ENCODE measurements at regions not wholly inside any gene's neighbourhood (a gene's known extent, or its start where the extent isn't known, plus 50 kb on each side); places are given as distances from the start of the nearest gene placed in this dataset.

DNA sequence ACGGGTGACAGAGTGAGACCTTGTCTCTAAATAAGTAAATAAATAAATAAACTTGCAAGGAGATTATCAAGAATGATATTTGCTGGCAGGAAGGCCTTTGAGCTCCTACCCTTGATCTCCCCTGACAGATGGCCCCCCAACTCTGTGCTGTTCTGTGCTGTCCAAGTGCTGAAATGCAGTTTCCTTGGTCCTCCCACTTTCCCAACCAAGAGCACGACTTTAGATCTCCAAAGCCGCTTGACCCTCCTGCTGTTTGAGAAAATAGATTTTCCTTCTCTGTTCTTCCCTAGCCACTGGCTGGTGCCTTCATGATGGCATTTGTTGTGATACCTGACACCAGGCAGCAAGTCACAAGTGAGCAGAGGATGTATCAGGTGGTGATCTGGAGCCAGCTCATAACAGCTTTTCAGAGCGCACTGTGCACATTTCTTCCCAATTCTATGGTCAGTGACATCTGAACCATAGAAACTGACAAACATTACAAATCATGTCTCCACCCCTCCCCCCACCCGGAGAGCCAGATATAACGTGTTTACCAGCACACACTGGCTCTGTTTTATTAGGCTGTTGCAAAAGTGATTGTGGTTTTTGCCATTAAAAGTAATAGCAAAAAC is 80.0 kb upstream of the PUM3 start:
- no peak overlapping the region for H4K5ac ChIP-seq (ENCODE audit: insufficient read length, low read depth, low read length)
- H3K36me3 ChIP-seq (ENCODE audit: control insufficient read depth in 2 of 4, insufficient read depth in 4 of 4, low read length in 3 of 4) = no peaks in the 10 kb centered on the region
- H2AK5ac ChIP-seq (ENCODE audit: low read depth, low read length) = no peak overlapping the region
- H2BK5ac ChIP-seq (ENCODE audit: low read depth, low read length) = no peak overlapping the region
- H3K4ac ChIP-seq (replicated peaks; ENCODE audit: insufficient read length, low read depth, low read length) = no peak overlapping the region
- no peaks in the 10 kb centered on the region for H3K79me2 ChIP-seq (ENCODE audit: control insufficient read depth in 1 of 2, insufficient read depth in 2 of 2, low read length in 2 of 2)
- FAIRE-seq = peak; percentile 87
- no peak overlapping the region for H2BK12ac ChIP-seq (ENCODE audit: low read depth, low read length)
- H3K27ac ChIP-seq (ENCODE audit: low read depth, low read length) = no peak overlapping the region
- no peak overlapping the region for H3K23ac ChIP-seq (ENCODE audit: insufficient read length)
- H2BK120ac ChIP-seq (replicated peaks; ENCODE audit: low read depth, low read length) = no peak overlapping the region
- no peak overlapping the region for H3K18ac ChIP-seq (ENCODE audit: extremely low read depth, low read length)
- POLR2A ChIA-PET (ENCODE audit: partially characterized antibody) = no interaction called here
- H4K8ac ChIP-seq (ENCODE audit: extremely low read depth, insufficient read depth, low read length) = no peak overlapping the region
- no peak overlapping the region for H3K14ac ChIP-seq (ENCODE audit: insufficient read length)
- no peak overlapping the region; a peak in 1 of 7 replicates for H3K9ac ChIP-seq (replicated peaks in 1 of 4; ENCODE audit: extremely low read depth in 1 of 4, low read depth in 3 of 4, low read length in 3 of 4)
- H3K4me3 ChIP-seq (ENCODE audit: extremely low read depth in 1 of 4, insufficient read depth in 2 of 4, low read depth in 3 of 4, low read length in 4 of 4) = no peak overlapping the region
- no peaks in the 10 kb centered on the region for H3K9me3 ChIP-seq (ENCODE audit: insufficient read depth in 2 of 2, low read depth in 1 of 2, low read length in 1 of 2)
- H3K56ac ChIP-seq (replicated peaks; ENCODE audit: insufficient read length, low read depth, low read length) = no peak overlapping the region
- H3K79me1 ChIP-seq (ENCODE audit: low read depth, low read length) = no peaks in the 10 kb centered on the region
- no peaks in the 10 kb centered on the region for H3K23me2 ChIP-seq (ENCODE audit: low read depth, low read length)
- no peaks in the 10 kb centered on the region for H3K27me3 ChIP-seq (replicated peaks in 1 of 4; ENCODE audit: control insufficient read depth in 3 of 4, extremely low read depth in 1 of 4, insufficient read depth in 3 of 4, low read length in 3 of 4)
- no peak overlapping the region for H4K91ac ChIP-seq (replicated peaks; ENCODE audit: insufficient read length, low read length)
- no peak overlapping the region for H2BK20ac ChIP-seq (ENCODE audit: low read length)
- WGBS, 2 experiments (ENCODE audit: extremely low coverage in 1 of 2, insufficient coverage in 1 of 2, insufficient read length in 1 of 2, insufficient replicate concordance in 2 of 2, low coverage in 1 of 2, low lambda C conversion rate in 2 of 2, missing lambda C conversion rate in 1 of 2) = 69% methylated on average over 6 of the region's 6 CpGs; no CpG with 5 or more reads in 1 of the 2 experiments
- H3K4me2 ChIP-seq (ENCODE audit: insufficient read depth in 1 of 2, low read depth in 2 of 2, low read length in 2 of 2) = peak overlapping the region in 1 of 2 experiments; percentile 15; a peak in 1 of 4 replicates
- no peak overlapping the region for H2AFZ ChIP-seq (ENCODE audit: low read length)
- H4K20me1 ChIP-seq (replicated peaks in 1 of 2; ENCODE audit: control insufficient read depth in 1 of 2, insufficient read depth in 2 of 2, low read length in 2 of 2) = no peaks in the 10 kb centered on the region
- no peak overlapping the region for H2BK15ac ChIP-seq (ENCODE audit: low read length)
- CTCF ChIA-PET (ENCODE audit: partially characterized antibody) = interaction anchor here (0.6 to 1.3 kb wide), 6 partner anchors 10 to 64 kb away, joined by 3 to 5 read pairs (median 3); no protein-coding TSS in a partner anchor
- H3K4me1 ChIP-seq (replicated peaks in 1 of 4; ENCODE audit: control insufficient read depth in 3 of 4, insufficient read depth in 4 of 4, low read length in 3 of 4) = peaks cover 0 to 7% (median 2%) of the 10 kb centered on the region in 4 experiments; a peak in 3 of 7 replicates
- DNase-seq (ENCODE audit: low read depth in 1 of 2, low spot score in 2 of 2) = no peak
- peak; percentile 67; the same call in 1 of the 2 replicates for TF ChIP-seq TBP (IDR thresholded peaks at IDR 0.05; ENCODE audit: low read depth, low read length)
- no peak for TF ChIP-seq GTF2F1 (IDR thresholded peaks at IDR 0.05; ENCODE audit: borderline replicate concordance, low read depth, low read length)
- TF ChIP-seq SIN3A (conservative IDR thresholded peaks at IDR 0.05 in 1 of 2, IDR thresholded peaks at IDR 0.05 in 1 of 2; ENCODE audit: low read depth in 1 of 2, low read length in 2 of 2) = peak; percentile 93 to 94
- TF ChIP-seq KDM5A (IDR thresholded peaks at IDR 0.05; ENCODE audit: low read length) = no peak
- no peak for TF ChIP-seq CBX8 (IDR thresholded peaks at IDR 0.05; ENCODE audit: borderline replicate concordance, low read depth, low read length)
- no peak for TF ChIP-seq ASH2L (IDR thresholded peaks at IDR 0.05; ENCODE audit: low read length)
- no peak for TF ChIP-seq SIX5 (IDR thresholded peaks at IDR 0.05; ENCODE audit: low read depth, low read length)
- TF ChIP-seq KDM4A (IDR thresholded peaks at IDR 0.05; ENCODE audit: low read depth, low read length, severe bottlenecking) = no peak
- TF ChIP-seq TEAD4 (IDR thresholded peaks at IDR 0.05; ENCODE audit: low read depth, low read length) = no peak
- no peak for TF ChIP-seq EP300 (IDR thresholded peaks at IDR 0.05; ENCODE audit: borderline replicate concordance in 1 of 2, low read depth in 2 of 2, low read length in 2 of 2)
- TF ChIP-seq TAF7 (optimal IDR thresholded peaks at IDR 0.05; ENCODE audit: borderline replicate concordance, low read depth, low read length) = no peak
- TF ChIP-seq EZH2 (IDR thresholded peaks at IDR 0.05; ENCODE audit: low read depth, low read length, severe bottlenecking) = no peak
- TF ChIP-seq TAF1 (IDR thresholded peaks at IDR 0.05; ENCODE audit: low read depth, low read length) = no peak
- no peak for TF ChIP-seq PHF8 (conservative IDR thresholded peaks at IDR 0.05; ENCODE audit: low read depth, low read length)
